NB4 (cell line): ENCODE measurements at regions not wholly inside any gene's neighbourhood (a gene's known extent, or its start where the extent isn't known, plus 50 kb on each side); places are given as distances from the start of the nearest gene placed in this dataset.

Experiments
- CTCF ChIP-seq: IDR thresholded peaks from one replicate; pipeline ENCODE4 v1.5.1; 2012; ENCODE audit warnings: low read depth, low read length
- MAX ChIP-seq: IDR thresholded peaks from 2 replicates; pipeline ENCODE4 v1.6.1; 2011; ENCODE audit warnings: low read depth, low read length
- MYC ChIP-seq: IDR thresholded peaks from 2 replicates; pipeline ENCODE4 v1.6.1; 2011; ENCODE audit warnings: low read depth, low read length
- POLR2A ChIP-seq: IDR thresholded peaks from 2 replicates; pipeline ENCODE4 v1.6.1; 2011; ENCODE audit warnings: mild to moderate bottlenecking; ENCODE audit not compliant: insufficient read length; ENCODE audit errors: extremely low read depth

- no peak for TF ChIP-seq CTCF
- TF ChIP-seq POLR2A, result no peak
- no peak for TF ChIP-seq MAX
- no peak for TF ChIP-seq MYC
Observed at GRCh38 chr5:39979-40583, 51.9 kb upstream of the PLEKHG4B start.
